Loucy (cell line): ENCODE measurements at regions not wholly inside any gene's neighbourhood (a gene's known extent, or its start where the extent isn't known, plus 50 kb on each side); places are given as distances from the start of the nearest gene placed in this dataset.

Source experiments
- H2AFZ ChIP-seq: fragments of 200-600 bp; sonication (generic); 2 replicates; pipeline ENCODE4 v1.6.0; 2016; ENCODE audit warnings: antibody characterized with exemption, mild to moderate bottlenecking, low read length, moderate library complexity
- H3F3A ChIP-seq: fragments of 200-600 bp; 2 replicates; pipeline ENCODE4 v1.6.0; 2016; ENCODE audit warnings: antibody characterized with exemption, low read depth, mild to moderate bottlenecking
- H3K27me3 ChIP-seq: fragments of 200-600 bp; sonication (generic); 2 replicates; pipeline ENCODE4 v1.6.1; 2014; ENCODE audit warnings: low read length, mild to moderate bottlenecking; ENCODE audit not compliant: insufficient read depth, poor library complexity, severe bottlenecking
- H3K36me3 ChIP-seq: fragments of 200-600 bp; sonication (generic); 2 replicates; pipeline ENCODE4 v1.6.1; 2016; ENCODE audit warnings: low read length; ENCODE audit not compliant: insufficient read depth
- H3K4me1 ChIP-seq: fragments of 200-600 bp; sonication (generic); 2 replicates; pipeline ENCODE4 v1.5.1; 2014; ENCODE audit warnings: low read length, mild to moderate bottlenecking; ENCODE audit not compliant: insufficient read depth, poor library complexity, severe bottlenecking
- H3K4me2 ChIP-seq: fragments of 200-600 bp; sonication (generic); 2 replicates; pipeline ENCODE4 v1.6.0; 2014; ENCODE audit warnings: antibody characterized with exemption, low read length, low read depth, mild to moderate bottlenecking; ENCODE audit not compliant: poor library complexity, severe bottlenecking
- H3K4me3 ChIP-seq: fragments of 200-600 bp; sonication (generic); 2 replicates; pipeline ENCODE4 v1.5.1; 2014; ENCODE audit warnings: low read length, mild to moderate bottlenecking, mixed read lengths; ENCODE audit not compliant: poor library complexity, severe bottlenecking
- H3K79me2 ChIP-seq: fragments of 200-600 bp; sonication (generic); 2 replicates; pipeline ENCODE4 v1.6.1; 2014; ENCODE audit warnings: low read length; ENCODE audit not compliant: insufficient read depth
- H3K9ac ChIP-seq: fragments of 200-600 bp; sonication (generic); 2 replicates; pipeline ENCODE4 v1.6.0; 2014; ENCODE audit warnings: mild to moderate bottlenecking, low read depth, low read length, moderate library complexity; ENCODE audit not compliant: poor library complexity, severe bottlenecking
- H3K9me2 ChIP-seq: fragments of 200-600 bp; sonication (generic); replicated peaks from 2 replicates; pipeline ENCODE4 v1.6.1; 2016; ENCODE audit warnings: low read depth, low read length, mixed read lengths
- H3K9me3 ChIP-seq: fragments of 200-600 bp; sonication (generic); 2 replicates; pipeline ENCODE4 v1.6.1; 2014; ENCODE audit warnings: mild to moderate bottlenecking, antibody characterized with exemption, low read length, low read depth; ENCODE audit not compliant: insufficient read depth
- H4K20me1 ChIP-seq: fragments of 200-600 bp; sonication (generic); 2 replicates; pipeline ENCODE4 v1.6.0; 2014; ENCODE audit warnings: antibody characterized with exemption, low read length, mild to moderate bottlenecking; ENCODE audit not compliant: insufficient read depth, poor library complexity, severe bottlenecking
- CTCF ChIP-seq: fragments of 200-600 bp; sonication (generic); conservative IDR thresholded peaks from 2 replicates; pipeline ENCODE4 v1.5.1; 2014; ENCODE audit warnings: mild to moderate bottlenecking, antibody characterized with exemption, low read length
- EZH2phosphoT487 ChIP-seq: fragments of 200-600 bp; IDR thresholded peaks from 2 replicates; pipeline ENCODE4 v1.6.1; 2018; ENCODE audit warnings: antibody characterized with exemption, mild to moderate bottlenecking, moderate library complexity, borderline replicate concordance

GRCh38 chr19:30674656-30675055 lies 302.5 kb downstream of the ZNF536 start:
- Histone ChIP-seq H3K4me1 (no peaks in the 10 kb centered on the region), H4K20me1 (no peaks in the 10 kb centered on the region), H3K9ac (no peak overlapping the region), H2AFZ (no peak overlapping the region), H3K9me3 (no peaks in the 10 kb centered on the region), H3K4me2 (no peak overlapping the region), H3F3A (no peaks in the 10 kb centered on the region), H3K27me3 (no peaks in the 10 kb centered on the region), H3K9me2 (no peaks in the 10 kb centered on the region), H3K4me3 (no peak overlapping the region), H3K79me2 (no peaks in the 10 kb centered on the region), H3K36me3 (no peaks in the 10 kb centered on the region)
- TF ChIP-seq EZH2phosphoT487 = no peak
- no peak for TF ChIP-seq CTCF

DNA sequence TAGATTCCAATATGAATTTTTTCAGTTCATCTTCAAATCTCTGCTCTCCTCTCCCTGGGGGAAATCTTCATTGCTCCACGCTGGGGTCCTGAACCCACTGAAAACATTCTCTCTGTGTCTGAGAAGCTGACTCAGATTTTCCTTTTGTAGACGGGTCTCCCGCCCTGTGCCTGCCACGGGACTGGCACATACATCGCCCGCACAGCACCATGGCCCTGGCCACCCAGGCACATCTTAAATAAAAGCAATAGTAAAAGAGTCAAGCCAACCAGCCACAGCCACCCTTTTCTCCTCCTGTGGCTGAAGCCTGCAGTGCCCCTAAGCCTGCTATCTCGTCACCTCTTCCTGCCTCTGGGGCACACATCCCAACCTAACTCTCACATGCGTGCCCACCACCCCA lies 301.2 kb downstream of the ZNF536 start:
- Histone ChIP-seq H3K4me1 (no peaks in the 10 kb centered on the region), H3K4me3 (no peak overlapping the region), H3K79me2 (no peaks in the 10 kb centered on the region), H3F3A (no peaks in the 10 kb centered on the region), H3K27me3 (no peaks in the 10 kb centered on the region), H2AFZ (no peak overlapping the region), H3K9me2 (no peaks in the 10 kb centered on the region), H3K4me2 (no peak overlapping the region), H4K20me1 (no peaks in the 10 kb centered on the region), H3K36me3 (no peaks in the 10 kb centered on the region), H3K9me3 (no peaks in the 10 kb centered on the region), H3K9ac (no peak overlapping the region)
- TF ChIP-seq CTCF = no peak
- TF ChIP-seq EZH2phosphoT487 = no peak

DNA sequence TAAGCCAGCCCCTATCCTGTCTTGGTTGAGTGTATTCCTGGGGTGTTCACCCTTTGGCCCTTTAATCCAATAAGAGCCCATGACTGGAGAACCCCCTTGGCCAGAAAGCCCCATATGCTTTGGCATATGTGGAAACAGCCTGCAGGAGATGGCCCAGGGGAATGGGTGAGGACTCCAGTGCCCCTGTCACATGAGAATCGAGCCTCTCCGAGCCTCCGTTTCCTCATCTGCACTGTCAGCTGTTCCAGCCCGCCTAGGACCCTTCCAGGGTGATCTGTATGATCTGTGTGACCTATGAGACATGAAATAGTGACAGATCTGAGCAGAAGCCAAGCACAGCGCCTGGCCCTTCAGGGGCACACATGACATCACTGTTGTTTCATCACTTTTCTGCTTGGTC lies 300.7 kb downstream of the ZNF536 start:
- TF ChIP-seq EZH2phosphoT487 (no peak), CTCF (no peak)
- no peaks in the 10 kb centered on the region for H3K9me3 ChIP-seq
- H2AFZ ChIP-seq = no peak overlapping the region
- H3F3A ChIP-seq = no peaks in the 10 kb centered on the region
- H4K20me1 ChIP-seq = no peaks in the 10 kb centered on the region
- no peaks in the 10 kb centered on the region for H3K36me3 ChIP-seq
- no peaks in the 10 kb centered on the region for H3K9me2 ChIP-seq
- no peak overlapping the region for H3K9ac ChIP-seq
- H3K4me3 ChIP-seq = no peak overlapping the region
- no peaks in the 10 kb centered on the region for H3K27me3 ChIP-seq
- H3K4me2 ChIP-seq = no peak overlapping the region
- no peaks in the 10 kb centered on the region for H3K4me1 ChIP-seq
- H3K79me2 ChIP-seq = no peaks in the 10 kb centered on the region
